Colonic mucosa (tissue), 4 donors: ENCODE measurements at regions not wholly inside any gene's neighbourhood (a gene's known extent, or its start where the extent isn't known, plus 50 kb on each side); places are given as distances from the start of the nearest gene placed in this dataset.

Experiments used
- DNase-seq: peaks from one replicate; pipeline ENCODE4 v3.0.0-alpha.2; 2020
- H3K27ac ChIP-seq: fragments of 200-600 bp; one replicate; pipeline ENCODE4 v1.8.0; 2021
- H3K27me3 ChIP-seq: fragments of 200-600 bp; one replicate; pipeline ENCODE4 v1.8.0; 2021
- H3K36me3 ChIP-seq: fragments of 200-600 bp; one replicate; pipeline ENCODE4 v1.8.0; 2021
- H3K4me1 ChIP-seq: fragments of 200-600 bp; one replicate; pipeline ENCODE4 v1.8.0; 2021; ENCODE audit warnings: mild to moderate bottlenecking
- H3K4me3 ChIP-seq: fragments of 200-600 bp; one replicate; pipeline ENCODE4 v1.8.0; 2021
- H3K9ac ChIP-seq, 2 donors: one replicate each; pipeline ENCODE4 v1.7.0; 2013; ENCODE audit warnings: control low read depth in 2 of 2, low read depth in 2 of 2, low read length in 2 of 2
- H3K9me3 ChIP-seq: fragments of 200-600 bp; one replicate; pipeline ENCODE4 v1.8.0; 2021
- intact Hi-C: fragments of 100-400 bp; cut with DNase I; formaldehyde crosslinking; loops from one replicate; pipeline ENCODE4 v1.14.1; 2022
- TF ChIP-seq, protein P1 (sequence below): fragments of 200-600 bp; IDR thresholded peaks from one replicate; pipeline ENCODE4 v1.8.0; 2022; ENCODE audit warnings: antibody characterized with exemption, mild to moderate bottlenecking
- donor health status: healthy.
- donor health status: DM: no; HTN: no; CAD: no.
- donor health status: DM: no; HTN: no; CAD: no.

DNA sequence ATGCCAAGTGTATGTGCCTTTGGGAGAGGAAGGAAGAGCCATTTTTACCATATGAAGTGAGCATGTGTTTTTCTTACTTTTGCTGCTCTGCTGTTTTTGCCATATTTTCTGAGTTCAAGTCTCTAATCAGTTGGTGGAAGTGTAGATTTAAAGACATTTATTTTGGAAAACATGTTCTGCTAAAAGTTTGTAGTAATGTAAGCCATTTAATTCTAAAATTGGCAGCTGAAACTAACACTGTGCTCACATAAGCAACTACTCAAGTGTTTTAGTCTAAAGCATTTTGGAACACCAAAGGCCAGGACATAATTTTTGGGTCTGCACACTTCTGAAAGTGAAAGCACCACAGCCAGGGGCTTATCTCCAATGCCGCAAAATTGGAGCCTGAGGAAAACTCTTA lies 363.4 kb upstream of the ZNF608 start:
- H3K9me3 ChIP-seq: no peaks in the 10 kb centered on the region
- H3K36me3 ChIP-seq: no peaks in the 10 kb centered on the region
- no peaks in the 10 kb centered on the region for H3K27me3 ChIP-seq
- H3K9ac ChIP-seq: no peak overlapping the region
- no peak overlapping the region for H3K27ac ChIP-seq
- no peak for DNase-seq
- intact Hi-C loops: no loop called here
- TF ChIP-seq, protein P1, sequence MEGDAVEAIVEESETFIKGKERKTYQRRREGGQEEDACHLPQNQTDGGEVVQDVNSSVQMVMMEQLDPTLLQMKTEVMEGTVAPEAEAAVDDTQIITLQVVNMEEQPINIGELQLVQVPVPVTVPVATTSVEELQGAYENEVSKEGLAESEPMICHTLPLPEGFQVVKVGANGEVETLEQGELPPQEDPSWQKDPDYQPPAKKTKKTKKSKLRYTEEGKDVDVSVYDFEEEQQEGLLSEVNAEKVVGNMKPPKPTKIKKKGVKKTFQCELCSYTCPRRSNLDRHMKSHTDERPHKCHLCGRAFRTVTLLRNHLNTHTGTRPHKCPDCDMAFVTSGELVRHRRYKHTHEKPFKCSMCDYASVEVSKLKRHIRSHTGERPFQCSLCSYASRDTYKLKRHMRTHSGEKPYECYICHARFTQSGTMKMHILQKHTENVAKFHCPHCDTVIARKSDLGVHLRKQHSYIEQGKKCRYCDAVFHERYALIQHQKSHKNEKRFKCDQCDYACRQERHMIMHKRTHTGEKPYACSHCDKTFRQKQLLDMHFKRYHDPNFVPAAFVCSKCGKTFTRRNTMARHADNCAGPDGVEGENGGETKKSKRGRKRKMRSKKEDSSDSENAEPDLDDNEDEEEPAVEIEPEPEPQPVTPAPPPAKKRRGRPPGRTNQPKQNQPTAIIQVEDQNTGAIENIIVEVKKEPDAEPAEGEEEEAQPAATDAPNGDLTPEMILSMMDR: no peak
- H3K4me1 ChIP-seq: no peaks in the 10 kb centered on the region
- no peak overlapping the region for H3K4me3 ChIP-seq

GRCh38 chr5:125112196-125112595 lies 365.8 kb upstream of the ZNF608 start:
- DNase-seq: no peak
- Histone ChIP-seq H3K36me3 (no peaks in the 10 kb centered on the region), H3K27ac (no peak overlapping the region), H3K27me3 (no peaks in the 10 kb centered on the region), H3K9ac (no peak overlapping the region), H3K9me3 (no peaks in the 10 kb centered on the region), H3K4me3 (no peak overlapping the region), H3K4me1 (no peaks in the 10 kb centered on the region)
- TF ChIP-seq, protein P1: no peak
- intact Hi-C loops: no loop called here

DNA sequence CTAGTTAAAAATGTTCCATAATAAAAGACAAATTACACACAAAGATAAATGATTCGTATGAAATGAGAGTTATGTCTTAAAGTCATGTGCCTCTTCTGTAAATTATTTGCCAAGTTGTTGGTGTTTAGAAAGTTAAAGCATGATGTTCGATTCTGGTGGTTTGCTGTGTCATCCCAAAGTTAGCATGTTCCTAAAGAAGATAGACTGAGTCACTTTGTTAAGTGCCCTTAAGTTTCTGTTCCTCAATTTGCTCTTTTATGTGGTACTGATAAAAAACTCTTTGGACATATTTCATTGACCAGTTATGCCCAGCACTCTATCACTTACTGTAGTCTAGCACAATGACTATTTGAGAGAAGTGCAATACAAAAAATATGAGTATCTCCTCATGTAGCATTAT lies 366.9 kb upstream of the ZNF608 start:
- Histone ChIP-seq H3K27ac (no peak overlapping the region), H3K36me3 (no peaks in the 10 kb centered on the region), H3K27me3 (no peaks in the 10 kb centered on the region), H3K9ac (no peak overlapping the region), H3K4me3 (no peak overlapping the region), H3K4me1 (no peaks in the 10 kb centered on the region), H3K9me3 (no peaks in the 10 kb centered on the region)
- TF ChIP-seq, protein P1: no peak
- no peak for DNase-seq
- intact Hi-C loops: no loop called here

DNA sequence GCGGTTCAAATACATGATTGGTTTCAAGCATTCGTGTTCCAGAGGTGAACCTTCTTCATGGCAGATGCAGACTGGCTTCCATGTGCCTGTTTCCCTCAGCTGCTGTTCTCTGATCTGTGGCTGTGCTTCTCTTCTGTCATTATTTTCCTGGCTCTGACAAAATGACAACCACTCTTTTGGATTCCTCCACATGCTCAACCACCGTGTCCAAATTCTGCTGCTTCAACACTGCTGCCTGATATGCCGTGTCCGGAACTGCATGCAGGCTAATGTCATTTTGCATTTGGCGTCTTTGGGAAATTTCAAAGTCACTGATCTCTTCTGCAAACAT lies 368.7 kb upstream of the ZNF608 start:
- no peak overlapping the region for H3K27ac ChIP-seq
- no peak for DNase-seq
- H3K4me1 ChIP-seq: no peaks in the 10 kb centered on the region
- no peak overlapping the region for H3K9ac ChIP-seq
- H3K9me3 ChIP-seq: no peaks in the 10 kb centered on the region
- H3K4me3 ChIP-seq: no peak overlapping the region
- no peaks in the 10 kb centered on the region for H3K27me3 ChIP-seq
- intact Hi-C loops: no loop called here
- TF ChIP-seq, protein P1: no peak
- no peaks in the 10 kb centered on the region for H3K36me3 ChIP-seq

DNA sequence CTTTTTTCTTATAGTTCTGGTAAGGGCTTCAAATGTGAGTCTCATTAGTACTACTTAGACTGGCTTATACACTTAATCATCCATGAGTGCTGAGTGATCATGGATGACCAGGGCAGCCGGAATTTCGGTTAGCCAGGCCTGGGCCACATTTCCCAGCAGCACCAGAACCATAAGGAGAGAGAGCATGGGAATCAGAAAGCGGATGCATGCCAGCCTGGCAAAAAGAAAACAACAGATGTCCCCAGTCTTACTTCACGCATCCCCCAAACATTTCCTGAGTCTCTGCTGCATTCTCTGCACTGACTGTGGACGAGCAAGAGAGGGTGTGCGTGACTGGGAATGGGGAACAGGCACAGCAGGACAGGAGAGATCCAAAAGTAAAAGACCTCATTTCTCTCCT lies 371.1 kb upstream of the ZNF608 start:
- H3K27me3 ChIP-seq: no peaks in the 10 kb centered on the region
- no peak overlapping the region for H3K4me3 ChIP-seq
- no peak overlapping the region for H3K27ac ChIP-seq
- no peak overlapping the region for H3K9ac ChIP-seq
- no peaks in the 10 kb centered on the region for H3K36me3 ChIP-seq
- no peaks in the 10 kb centered on the region for H3K4me1 ChIP-seq
- H3K9me3 ChIP-seq: no peaks in the 10 kb centered on the region
- intact Hi-C loops: no loop called here
- TF ChIP-seq, protein P1: no peak
- no peak for DNase-seq

- no peak overlapping the region for H3K27ac ChIP-seq
- no peak for DNase-seq
- TF ChIP-seq, protein P1: no peak
- H3K27me3 ChIP-seq: no peaks in the 10 kb centered on the region
- H3K36me3 ChIP-seq: no peaks in the 10 kb centered on the region
- no peaks in the 10 kb centered on the region for H3K4me1 ChIP-seq
- no peak overlapping the region for H3K4me3 ChIP-seq
- H3K9me3 ChIP-seq: no peaks in the 10 kb centered on the region
- no peak overlapping the region for H3K9ac ChIP-seq
- intact Hi-C loops: no loop called here
Observed at GRCh38 chr5:125120012-125120411, 373.6 kb upstream of the ZNF608 start.
